NB4 (cell line): ENCODE measurements at regions not wholly inside any gene's neighbourhood (a gene's known extent, or its start where the extent isn't known, plus 50 kb on each side); places are given as distances from the start of the nearest gene placed in this dataset.

Experiments used
- DNase-seq: peaks from one replicate; pipeline ENCODE4 v3.0.0; 2010; ENCODE audit warnings: low read depth
- H3K4me3 ChIP-seq: one replicate; pipeline ENCODE4 v1.5.1; 2011; ENCODE audit warnings: mild to moderate bottlenecking, low read depth, low read length, moderate library complexity
- CTCF ChIP-seq: IDR thresholded peaks from one replicate; pipeline ENCODE4 v1.5.1; 2012; ENCODE audit warnings: low read depth, low read length
- MAX ChIP-seq: IDR thresholded peaks from 2 replicates; pipeline ENCODE4 v1.6.1; 2011; ENCODE audit warnings: low read depth, low read length
- MYC ChIP-seq: IDR thresholded peaks from 2 replicates; pipeline ENCODE4 v1.6.1; 2011; ENCODE audit warnings: low read depth, low read length
- POLR2A ChIP-seq: IDR thresholded peaks from 2 replicates; pipeline ENCODE4 v1.6.1; 2011; ENCODE audit warnings: mild to moderate bottlenecking; ENCODE audit not compliant: insufficient read length; ENCODE audit errors: extremely low read depth

GRCh38 chr3:148205977-148206376 is 491.7 kb upstream of the AGTR1 start:
- TF ChIP-seq POLR2A (no peak), MAX (no peak), CTCF (no peak), MYC (no peak)
- DNase-seq, result no peak
- no peak overlapping the region for H3K4me3 ChIP-seq

GRCh38 chr3:148206446-148206845 is 491.3 kb upstream of the AGTR1 start:
- TF ChIP-seq CTCF (no peak), POLR2A (no peak), MAX (no peak), MYC (no peak)
- no peak overlapping the region for H3K4me3 ChIP-seq
- no peak for DNase-seq

GRCh38 chr3:148208975-148209374 is 488.7 kb upstream of the AGTR1 start:
- TF ChIP-seq POLR2A (no peak), MYC (no peak), MAX (no peak), CTCF (no peak)
- no peak for DNase-seq
- H3K4me3 ChIP-seq, result no peak overlapping the region

GRCh38 chr3:148211725-148212124 is 486.0 kb upstream of the AGTR1 start:
- no peak overlapping the region for H3K4me3 ChIP-seq
- TF ChIP-seq MAX (no peak), CTCF (no peak), POLR2A (no peak), MYC (no peak)
- DNase-seq, result no peak

- H3K4me3 ChIP-seq, result no peak overlapping the region
- TF ChIP-seq CTCF (no peak), MYC (no peak), POLR2A (no peak), MAX (no peak)
- DNase-seq, result no peak
Observed at GRCh38 chr3:148214705-148215104, 483.0 kb upstream of the AGTR1 start.

GRCh38 chr3:148217317-148217716 is 480.4 kb upstream of the AGTR1 start:
- H3K4me3 ChIP-seq, result no peak overlapping the region
- TF ChIP-seq MAX, result no peak
- no peak for TF ChIP-seq POLR2A
- no peak for TF ChIP-seq CTCF
- no peak for TF ChIP-seq MYC
- DNase-seq, result no peak
